HG02884 (cell line): ENCODE measurements at regions not wholly inside any gene's neighbourhood (a gene's known extent, or its start where the extent isn't known, plus 50 kb on each side); places are given as distances from the start of the nearest gene placed in this dataset.
"Not testable (repeated sequence)": the region's sequence is repeated elsewhere in the genome, so short reads cannot be mapped to it uniquely, and the experiment has no call there.

Experiments used
- ATAC-seq: cut with Tn5 transposase; IDR thresholded peaks from one replicate; pipeline ENCODE4 v1.9.1; 2021; ENCODE audit warnings: mild to moderate bottlenecking, moderate library complexity; ENCODE audit not compliant: unreplicated experiment

DNA sequence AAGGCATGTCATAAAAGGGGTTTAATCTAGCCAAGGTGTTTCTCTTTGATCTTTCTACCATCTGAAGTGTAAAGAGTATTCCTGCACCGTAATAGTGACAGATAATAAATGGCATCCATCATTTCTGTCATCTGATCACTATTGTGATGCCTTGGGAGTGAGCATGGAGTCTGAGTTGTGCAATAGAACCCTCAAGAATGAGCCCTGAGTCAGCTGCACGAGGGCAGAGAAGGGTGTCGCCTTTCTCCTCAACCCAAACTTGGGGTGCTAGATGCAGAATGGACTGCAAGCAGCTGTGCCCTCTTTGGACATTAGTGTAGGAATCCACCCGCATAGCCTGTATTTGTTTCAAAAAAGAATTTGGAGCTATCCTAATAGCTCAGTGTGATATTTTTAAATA is 115.2 kb downstream of the ZNF37A start:
- ATAC-seq, result no peak

DNA sequence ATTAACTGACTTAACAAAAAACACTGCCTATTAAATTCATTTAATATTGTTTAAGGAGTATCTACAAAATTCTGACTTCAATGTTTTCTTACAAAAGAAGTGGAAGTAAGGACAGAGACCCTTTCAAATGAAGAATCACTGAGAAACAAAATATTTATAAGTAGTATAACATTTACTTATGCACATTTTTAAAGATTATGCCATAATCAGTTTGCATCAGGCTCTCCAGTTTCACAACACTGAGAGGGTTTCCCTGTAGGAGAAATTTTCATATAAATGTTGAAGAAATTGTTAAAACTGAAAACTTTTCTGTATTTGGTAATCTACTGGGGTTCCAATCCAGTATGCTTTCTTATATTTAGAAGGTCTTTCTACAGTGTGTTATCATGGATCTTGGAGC is 115.6 kb downstream of the ZNF37A start:
- ATAC-seq, result not testable (repeated sequence)

DNA sequence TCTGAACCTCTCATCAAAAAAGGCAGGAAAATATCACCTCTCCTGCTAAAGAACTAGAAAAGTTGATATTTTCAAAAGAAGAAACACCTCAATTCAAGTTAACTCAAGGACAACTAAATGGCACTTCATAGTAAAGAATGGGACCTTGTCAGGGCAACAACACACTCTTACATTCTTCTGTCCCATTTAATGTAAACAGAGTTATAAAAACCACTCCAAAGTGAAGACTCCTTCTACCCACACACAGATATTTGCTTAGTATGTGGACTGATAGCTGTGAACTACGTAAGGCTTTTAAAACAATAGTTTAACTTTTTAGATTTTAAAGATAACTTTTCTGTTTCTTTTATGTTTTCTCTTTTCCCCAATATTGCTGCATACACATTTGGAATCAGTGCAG is 118.3 kb downstream of the ZNF37A start:
- no peak for ATAC-seq

DNA sequence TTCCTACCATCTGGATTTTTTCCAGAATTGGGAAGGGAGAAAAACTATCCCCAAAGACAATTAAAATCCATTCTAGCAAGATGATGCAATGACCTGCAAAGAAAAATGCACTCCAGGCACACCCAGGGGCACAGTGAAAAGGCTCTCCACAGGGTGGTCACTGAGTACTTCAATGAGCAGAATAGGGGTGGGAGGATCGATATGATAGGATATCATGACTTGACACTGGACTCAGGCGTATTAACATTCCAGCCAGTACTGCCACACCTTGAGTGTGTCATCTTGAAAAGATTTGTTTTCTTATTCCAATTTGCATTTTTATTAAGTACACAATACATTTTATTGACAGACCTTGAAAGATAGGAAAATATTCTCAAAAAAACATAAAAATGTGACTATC is 132.2 kb downstream of the ZNF37A start:
- no peak for ATAC-seq

DNA sequence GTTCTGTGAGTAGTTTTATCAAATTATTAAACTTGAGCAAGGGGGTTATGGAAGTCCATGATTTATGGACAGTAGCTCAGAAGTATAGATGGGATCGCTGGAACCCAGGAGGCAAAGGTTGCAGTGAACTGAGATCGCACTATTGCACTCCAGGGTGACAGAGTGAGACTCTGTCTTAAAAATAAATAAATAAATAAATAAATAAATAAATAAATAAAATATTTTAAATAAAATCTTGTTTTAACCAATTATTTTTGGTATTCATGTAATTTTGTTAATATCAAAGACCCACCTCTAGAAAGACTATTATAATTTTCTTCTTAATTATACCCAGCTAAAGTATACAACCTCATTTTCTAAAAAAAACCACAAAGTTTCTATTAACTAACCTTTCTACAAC is 134.3 kb downstream of the ZNF37A start:
- no peak for ATAC-seq

DNA sequence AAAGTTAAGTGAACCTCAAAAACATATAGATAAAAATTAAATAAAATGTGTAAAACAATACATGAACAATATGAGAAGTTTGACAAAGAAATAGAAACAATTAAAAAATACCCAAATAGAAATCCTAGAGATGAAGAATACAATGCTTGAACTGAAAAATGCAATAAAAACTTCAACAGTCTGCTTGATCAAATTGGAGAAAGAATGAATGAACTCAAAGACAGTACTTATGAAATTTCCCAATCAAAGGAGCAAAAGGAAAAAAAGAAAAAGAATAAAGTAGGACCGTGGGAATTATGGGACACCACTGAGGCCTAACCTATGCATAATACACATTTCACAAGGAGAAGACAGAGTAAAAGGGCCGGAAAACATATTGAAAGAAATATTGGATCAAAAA is 144.3 kb downstream of the ZNF37A start:
- ATAC-seq, result not testable (repeated sequence)

DNA sequence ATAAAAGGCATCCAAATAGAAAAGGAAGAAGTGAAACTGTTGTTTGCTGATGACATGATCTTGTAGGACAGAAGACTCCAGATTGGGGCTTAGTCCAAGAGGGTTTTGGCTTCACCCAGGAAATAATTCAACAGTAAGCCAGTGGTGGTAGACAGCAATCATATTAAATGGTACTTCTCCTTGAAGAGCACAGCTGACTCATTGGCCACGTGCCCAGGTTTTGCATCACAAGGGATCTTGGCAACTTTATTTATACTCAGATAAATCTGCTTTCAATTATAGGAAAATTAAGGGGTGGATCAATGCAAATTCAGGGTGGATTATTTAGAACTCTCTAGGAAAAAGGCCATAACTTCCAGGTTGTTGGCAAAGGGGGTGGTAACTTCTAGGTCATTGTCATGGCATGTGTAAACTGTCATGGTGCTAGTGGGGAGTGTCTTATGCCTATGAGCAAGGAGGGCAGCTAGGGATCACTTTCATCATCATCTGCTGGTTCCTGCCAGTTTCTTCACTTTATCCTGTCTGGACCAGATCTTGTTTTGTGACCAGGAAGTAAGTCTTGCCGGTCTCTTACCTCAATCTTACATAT is 148.0 kb downstream of the ZNF37A start:
- not testable (repeated sequence) for ATAC-seq

DNA sequence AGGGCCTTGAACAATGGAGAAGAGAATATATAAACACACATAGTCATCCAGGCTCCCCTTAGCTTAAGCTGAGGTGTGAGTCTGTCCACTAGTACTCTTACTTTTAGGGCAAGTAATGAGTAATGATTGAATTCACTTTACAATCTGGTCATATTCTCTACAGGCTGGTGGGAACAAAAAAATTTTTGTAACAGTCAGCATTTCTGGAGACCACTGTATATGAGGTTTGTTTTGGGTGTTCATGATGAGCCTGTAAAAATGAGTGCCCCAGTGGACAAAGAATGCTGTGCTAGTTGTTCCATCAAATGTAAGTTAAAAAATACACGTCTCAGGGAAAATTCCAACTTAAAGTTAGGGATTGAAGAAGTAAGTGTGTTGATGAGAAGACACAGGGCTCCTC is 154.0 kb downstream of the ZNF37A start:
- ATAC-seq, result not testable (repeated sequence)

DNA sequence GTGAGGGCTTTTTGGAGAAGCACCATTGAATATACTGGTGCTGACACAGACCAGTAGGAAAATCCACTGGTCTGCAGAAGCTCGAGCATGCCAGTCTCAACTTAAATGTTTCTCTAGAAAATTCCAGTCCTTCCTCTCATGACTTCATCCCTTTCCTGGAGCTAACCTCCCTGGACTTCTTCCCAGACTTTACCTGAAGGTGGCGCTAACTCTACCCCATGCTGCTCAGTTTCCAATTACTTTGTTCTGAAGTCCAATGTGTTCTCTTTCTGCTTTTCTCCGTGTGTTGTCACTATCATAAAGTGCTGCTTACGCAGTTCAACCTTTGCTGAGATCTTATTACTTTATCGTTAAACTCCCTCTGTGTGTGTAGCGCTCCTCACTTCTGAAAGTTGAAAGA is 158.4 kb downstream of the ZNF37A start:
- ATAC-seq, result not testable (repeated sequence)

DNA sequence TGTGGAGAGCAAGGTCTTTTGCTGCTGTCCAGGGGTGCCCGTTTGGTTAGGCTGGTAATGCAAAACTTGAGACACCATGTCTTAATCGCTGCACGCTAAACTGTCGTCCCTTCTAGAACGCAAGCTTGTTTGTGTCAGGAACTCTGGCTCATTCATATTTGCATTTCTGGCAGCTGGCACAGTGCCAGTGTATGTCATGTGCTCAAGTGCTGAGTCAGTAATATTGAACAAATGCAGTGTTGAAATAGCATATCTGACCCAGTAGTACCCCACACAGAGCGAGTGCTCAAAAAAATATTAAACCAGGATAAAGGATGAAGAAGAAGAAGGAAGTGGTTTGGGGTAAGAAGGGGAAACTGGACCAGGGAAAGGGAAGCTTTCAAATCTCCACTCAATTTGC is 173.4 kb downstream of the ZNF37A start:
- not testable (repeated sequence) for ATAC-seq

DNA sequence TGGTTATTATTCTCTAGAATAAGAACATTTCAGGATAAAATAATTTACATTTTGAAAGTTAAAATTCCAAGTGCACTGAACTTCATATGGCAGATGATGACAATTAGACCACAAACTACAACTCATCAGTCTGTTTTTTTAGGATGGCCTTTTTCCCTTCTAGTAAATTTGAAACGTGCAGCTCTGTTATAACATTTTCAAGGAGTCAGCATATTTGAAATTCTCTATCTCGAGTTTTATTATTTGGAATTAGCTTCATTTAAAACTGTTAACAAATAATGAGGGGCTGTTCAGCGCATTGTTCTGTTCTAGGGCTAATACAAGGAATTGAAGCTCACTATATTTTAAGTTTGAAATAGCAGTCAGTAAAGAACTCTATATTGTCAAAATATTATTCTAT is 176.9 kb downstream of the ZNF37A start:
- not testable (repeated sequence) for ATAC-seq

DNA sequence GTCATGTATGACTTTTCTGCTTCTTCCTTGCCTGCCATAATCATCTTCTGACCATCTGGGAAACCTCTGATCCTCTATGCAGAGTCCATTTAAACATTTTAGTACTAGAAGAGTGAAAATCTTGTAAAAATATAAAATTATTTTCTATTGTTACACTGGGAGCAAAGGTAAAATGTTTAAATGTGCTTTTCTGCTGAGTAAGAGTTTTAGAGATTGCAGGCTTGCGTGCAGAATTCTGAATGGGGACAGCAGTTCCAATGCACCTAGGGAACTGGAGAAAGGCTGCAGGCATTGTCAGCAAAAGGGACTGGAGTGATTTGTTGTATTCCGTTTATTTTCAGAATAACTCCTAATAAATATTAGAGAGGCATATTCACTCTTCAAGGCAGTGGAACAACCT is 180.7 kb downstream of the ZNF37A start:
- ATAC-seq, result not testable (repeated sequence)

DNA sequence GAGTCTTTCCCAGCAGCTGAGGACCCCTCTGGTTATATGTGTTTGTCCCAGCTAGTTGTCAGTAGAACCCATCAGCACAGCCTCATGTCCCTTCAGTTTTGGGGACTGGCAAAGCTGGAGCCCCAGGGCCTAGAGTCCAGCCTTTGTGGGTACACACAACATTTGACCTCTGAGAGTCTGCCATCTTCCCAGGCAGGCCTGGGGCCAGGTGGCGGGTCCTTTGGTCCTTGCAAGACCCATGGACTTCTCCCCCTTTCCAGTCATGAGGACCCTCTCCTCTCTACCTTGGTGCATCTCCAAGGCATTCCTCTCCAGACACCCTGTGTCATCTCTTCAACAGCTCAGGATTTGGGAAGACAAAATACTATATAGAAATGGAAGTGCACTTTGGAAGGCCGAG is 198.4 kb downstream of the ZNF37A start:
- ATAC-seq, result not testable (repeated sequence)

DNA sequence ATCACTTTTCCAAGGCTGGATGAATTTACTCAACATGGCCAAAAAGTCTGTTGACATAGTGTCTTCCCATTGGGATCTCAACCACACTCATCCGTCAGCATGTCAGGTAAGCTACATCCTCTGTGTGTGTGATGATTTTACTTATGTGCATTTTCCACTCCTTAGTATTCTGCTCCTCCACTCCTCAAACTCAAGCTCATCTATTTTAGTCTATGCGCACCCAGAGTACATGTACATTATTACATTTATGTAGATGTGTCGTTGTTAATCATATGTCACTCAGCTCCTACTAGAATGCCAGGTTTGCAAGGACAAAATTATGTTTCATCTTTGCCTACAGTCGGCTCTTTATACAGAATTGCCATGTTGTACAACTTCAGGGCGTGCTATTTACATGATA is 216.0 kb downstream of the ZNF37A start:
- ATAC-seq, result not testable (repeated sequence)

DNA sequence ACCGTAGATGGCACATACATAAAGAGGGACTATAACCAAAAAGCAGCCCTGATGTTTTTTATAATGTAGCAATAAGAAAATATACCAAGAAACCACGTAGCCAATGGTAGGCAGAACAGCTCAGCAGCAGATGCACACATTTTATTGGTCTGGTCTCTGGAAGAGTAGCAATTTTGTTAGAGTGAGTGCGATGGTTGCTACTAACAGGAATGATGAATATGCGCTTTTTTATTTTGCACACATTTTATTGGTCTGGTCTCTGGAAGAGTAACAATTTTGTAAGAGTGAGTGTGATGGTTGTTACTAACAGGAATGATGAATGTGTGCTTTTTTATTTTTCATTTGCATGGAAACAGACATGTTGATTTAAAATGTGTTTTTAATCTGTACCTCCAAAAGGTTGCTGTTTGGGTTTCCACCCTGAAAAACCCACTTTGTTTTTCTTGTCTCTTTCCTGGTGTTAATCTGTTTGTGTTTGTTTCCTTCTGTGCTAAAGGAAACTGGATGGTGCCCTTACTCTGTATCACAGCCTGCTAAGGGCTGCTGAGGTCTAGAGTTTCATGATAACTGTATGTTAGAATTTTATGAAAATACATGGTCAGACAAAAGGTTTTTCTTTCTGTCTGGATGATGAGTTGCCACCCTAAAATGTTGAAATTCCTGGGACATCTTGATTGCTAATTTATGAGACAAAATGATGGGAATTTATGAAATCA is 221.1 kb downstream of the ZNF37A start:
- ATAC-seq, result not testable (repeated sequence)

DNA sequence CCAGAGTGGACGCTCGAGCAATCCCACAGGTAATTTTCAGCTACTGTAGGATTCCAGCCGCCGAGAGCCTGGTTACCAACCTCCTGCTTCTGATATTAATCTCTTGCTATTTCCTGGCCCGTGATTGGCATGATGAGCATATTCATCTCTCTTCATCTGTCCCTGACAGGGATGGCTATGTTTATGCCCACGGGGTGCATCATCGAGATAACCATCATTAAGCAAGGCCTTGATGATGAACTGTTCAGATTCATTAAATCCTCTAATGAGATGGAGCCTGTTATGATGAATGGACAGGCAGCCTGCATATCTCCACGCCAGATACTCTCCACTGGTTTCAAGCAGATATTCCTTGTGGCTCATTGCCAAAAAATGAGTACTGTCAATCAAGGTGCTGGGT is 227.3 kb downstream of the ZNF37A start:
- not testable (repeated sequence) for ATAC-seq

DNA sequence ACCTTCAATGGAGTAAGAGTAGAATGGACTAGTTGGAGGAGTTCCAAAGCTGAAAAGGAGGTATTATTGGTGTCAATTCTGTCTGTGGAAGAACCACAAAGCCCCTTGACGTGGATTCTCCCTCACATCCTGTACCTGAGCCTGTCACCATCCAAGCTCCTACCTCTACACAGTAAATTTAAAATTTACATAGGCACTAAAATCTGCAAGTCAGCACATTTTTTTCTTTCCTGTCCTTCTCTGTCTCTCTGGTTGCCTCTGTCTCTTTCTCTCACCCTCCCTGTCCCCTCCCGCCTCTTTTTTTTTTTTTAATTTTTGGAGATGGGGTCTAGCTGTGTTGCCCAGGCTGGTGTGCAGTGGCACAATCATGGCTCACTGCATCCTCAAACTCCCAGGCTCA is 236.2 kb downstream of the ZNF37A start:
- ATAC-seq, result not testable (repeated sequence)

DNA sequence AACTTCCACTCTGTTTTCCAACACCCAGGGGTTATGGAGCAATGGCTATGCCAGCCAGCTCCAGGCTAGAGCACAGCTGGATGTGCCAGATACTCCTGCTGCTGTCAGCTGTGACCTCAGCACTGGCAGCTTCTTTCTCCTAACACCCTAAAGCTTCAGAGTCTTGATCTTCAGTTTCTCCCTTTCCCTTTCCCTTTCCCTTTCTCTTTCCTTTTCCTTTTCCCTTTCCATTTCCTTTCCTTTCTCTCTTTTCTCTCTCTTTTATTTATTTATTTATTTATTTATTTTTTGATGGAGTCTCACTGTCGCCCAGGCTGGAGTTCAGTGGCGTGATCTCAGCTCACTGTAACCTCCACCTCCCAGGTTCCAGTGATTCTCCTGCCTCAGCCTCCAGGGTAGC is 237.0 kb downstream of the ZNF37A start:
- ATAC-seq, result not testable (repeated sequence)

DNA sequence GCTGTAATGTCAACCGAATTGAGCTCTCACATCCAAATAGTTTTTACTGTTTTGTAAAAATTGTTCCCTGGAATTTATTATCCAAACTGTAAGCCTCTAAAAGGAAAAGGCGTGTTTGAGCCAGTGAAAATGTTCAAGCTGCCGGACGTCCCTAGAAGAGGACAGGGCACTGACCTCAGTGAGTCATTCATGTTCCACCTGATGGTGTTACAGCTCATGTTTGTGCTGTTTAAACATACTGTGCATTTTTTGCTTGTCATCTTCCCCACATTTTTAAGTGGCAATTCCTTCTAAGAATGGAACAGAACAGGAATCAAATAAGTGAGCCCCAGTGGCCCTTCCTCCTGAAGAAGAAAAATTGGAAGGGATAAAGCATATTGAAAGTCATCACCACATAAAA is 239.6 kb downstream of the ZNF37A start:
- ATAC-seq, result not testable (repeated sequence)

DNA sequence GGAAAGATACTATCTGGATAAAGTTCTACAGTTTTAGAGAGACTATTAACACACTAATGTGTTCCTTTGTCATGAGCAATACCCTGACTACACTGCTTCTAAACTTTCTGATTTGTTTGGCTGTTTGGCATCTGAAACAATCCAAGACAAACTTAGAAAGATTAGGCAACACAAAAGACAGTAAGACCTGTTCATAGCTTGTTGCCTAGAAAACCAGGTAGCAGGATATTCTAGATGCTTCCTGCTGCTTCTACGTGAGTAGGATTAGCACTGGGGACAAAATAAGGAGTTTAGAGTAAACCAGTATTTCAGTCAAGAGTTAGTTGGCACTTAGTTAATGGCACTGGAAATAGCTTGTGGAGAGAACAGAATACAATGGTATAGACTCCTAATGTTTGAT is 256.5 kb downstream of the ZNF37A start:
- not testable (repeated sequence) for ATAC-seq

DNA sequence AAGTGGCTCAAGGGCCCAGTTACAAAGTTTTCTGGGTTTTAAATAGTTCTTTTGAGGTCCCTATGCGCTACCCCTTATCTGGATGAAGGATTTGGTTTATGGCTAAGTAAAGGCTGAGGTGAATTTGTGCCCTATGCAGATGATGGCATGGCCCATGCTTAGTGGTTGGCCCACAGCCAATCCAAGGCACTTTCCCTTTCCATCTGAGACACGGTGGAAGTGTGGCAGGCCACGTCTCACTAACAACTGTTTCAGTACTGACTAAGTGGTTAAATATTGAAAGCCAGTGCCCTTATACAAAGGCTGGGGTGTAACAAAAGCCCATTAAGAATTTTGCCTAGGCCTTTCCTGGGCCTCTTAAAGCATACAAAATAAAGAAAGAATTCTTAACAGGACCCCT is 260.3 kb downstream of the ZNF37A start:
- not testable (repeated sequence) for ATAC-seq

DNA sequence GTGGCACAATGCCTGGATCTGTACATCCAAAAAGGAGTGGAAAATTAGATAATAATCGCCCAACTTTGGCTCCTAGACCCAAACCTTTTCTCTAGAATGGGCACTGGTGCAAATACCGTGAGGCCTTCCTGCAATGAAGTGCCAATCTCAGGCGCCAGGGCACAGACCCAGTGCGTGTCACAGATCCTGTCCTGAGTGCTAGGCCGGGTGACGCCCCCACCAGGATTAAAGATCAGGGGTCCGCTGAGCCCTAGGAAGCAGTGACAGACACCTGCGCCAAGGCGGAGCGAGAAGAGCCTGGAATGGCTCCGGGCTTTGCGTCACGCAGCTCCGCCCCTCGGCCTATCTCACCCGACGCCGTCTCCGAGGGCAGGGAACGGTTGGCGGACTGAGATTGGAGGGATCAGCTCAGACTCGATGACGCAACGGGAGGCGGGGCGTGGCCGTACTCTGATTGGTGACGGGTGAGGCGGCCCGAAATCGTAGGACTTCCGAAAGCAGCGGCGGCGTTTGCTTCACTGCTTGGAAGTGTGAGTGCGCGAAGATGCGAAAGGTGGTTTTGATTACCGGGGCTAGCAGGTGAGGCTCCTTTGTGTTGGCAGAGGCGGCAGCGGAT is 261.9 kb downstream of the ZNF37A start:
- peak; percentile 99 for ATAC-seq
